ENCODE measurements at regions not wholly inside any gene's neighbourhood (a gene's known extent, or its start where the extent isn't known, plus 50 kb on each side); places are given as distances from the start of the nearest gene placed in this dataset.

DNA sequence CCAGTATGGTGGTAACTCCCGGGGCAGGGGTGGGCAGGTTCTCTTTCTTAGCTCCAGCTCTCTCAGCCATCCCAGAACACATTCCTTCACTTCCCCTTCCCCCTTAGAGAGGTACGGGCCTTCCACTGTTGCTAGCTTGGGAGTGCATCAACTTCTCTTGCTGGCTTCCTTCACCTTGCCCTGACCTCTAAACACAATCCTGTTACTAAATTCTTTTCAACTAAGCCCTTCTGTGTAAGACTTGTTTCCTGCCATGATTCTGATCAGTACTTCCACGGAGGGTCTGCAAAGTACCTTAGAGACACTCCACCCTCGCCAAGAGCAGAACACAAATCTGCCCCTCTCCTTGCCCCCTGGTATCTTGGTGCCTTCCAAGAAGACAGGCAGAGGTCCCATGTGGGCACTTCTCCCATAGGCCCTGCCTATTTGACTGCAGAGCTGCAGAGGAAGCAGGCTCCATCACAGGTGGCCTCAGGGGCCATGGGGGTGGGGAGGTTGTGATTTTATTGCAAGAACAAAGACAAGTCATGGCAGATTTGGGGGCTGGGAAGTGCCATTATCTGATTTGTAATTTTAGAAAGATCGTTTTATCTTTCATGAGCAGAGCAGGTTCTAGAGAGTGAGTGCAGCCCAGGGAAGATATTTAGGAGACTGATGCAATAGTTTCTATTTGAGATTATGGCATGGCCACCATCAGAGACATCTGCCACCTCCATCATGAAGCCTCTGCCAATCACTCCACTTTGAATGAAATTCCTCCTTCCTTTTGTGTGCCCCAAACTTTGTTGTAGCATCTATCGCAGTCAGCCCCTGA is 182.5 kb upstream of the JUN start (continued):
- TF ChIP-seq, protein P1, sequence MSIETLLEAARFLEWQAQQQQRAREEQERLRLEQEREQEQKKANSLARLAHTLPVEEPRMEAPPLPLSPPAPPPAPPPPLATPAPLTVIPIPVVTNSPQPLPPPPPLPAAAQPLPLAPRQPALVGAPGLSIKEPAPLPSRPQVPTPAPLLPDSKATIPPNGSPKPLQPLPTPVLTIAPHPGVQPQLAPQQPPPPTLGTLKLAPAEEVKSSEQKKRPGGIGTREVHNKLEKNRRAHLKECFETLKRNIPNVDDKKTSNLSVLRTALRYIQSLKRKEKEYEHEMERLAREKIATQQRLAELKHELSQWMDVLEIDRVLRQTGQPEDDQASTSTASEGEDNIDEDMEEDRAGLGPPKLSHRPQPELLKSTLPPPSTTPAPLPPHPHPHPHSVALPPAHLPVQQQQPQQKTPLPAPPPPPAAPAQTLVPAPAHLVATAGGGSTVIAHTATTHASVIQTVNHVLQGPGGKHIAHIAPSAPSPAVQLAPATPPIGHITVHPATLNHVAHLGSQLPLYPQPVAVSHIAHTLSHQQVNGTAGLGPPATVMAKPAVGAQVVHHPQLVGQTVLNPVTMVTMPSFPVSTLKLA (conservative IDR thresholded peaks at IDR 0.05): no peak
- TF ChIP-seq MBD2 (IDR thresholded peaks at IDR 0.05; ENCODE audit: borderline replicate concordance, low read depth) (no peak), HOXB6 (CRISPR knock-in tag; IDR thresholded peaks at IDR 0.05; ENCODE audit: borderline replicate concordance) (no peak), TSC22D4 (tag; IDR thresholded peaks at IDR 0.05) (no peak), SETDB1 (IDR thresholded peaks at IDR 0.05; ENCODE audit: low read length) (no peak), BHLHE40 (IDR thresholded peaks at IDR 0.05; ENCODE audit: low read length) (no peak), EHMT2 (IDR thresholded peaks at IDR 0.05) (no peak), ZBED1 (IDR thresholded peaks at IDR 0.05) (no peak), STAT5A (IDR thresholded peaks at IDR 0.05; ENCODE audit: borderline replicate concordance, low read length) (no peak), ESRRA (IDR thresholded peaks at IDR 0.05; ENCODE audit: borderline replicate concordance, low read depth) (peak; percentile 80), RCOR1 (IDR thresholded peaks at IDR 0.05; ENCODE audit: borderline replicate concordance in 1 of 2, low read depth in 2 of 2, low read length in 2 of 2) (0 out of 4 replicates have a peak, but pooled peaks of 1 of the 2 experiments have one; percentile 34), ZSCAN32 (CRISPR knock-in tag; IDR thresholded peaks at IDR 0.05) (no peak), ZFP36 (IDR thresholded peaks at IDR 0.05; ENCODE audit: low read depth, low read length, partially characterized antibody) (peak; percentile 43)
- TF ChIP-seq, protein P2, sequence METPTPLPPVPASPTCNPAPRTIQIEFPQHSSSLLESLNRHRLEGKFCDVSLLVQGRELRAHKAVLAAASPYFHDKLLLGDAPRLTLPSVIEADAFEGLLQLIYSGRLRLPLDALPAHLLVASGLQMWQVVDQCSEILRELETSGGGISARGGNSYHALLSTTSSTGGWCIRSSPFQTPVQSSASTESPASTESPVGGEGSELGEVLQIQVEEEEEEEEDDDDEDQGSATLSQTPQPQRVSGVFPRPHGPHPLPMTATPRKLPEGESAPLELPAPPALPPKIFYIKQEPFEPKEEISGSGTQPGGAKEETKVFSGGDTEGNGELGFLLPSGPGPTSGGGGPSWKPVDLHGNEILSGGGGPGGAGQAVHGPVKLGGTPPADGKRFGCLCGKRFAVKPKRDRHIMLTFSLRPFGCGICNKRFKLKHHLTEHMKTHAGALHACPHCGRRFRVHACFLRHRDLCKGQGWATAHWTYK (CRISPR knock-in tag; IDR thresholded peaks at IDR 0.05): no peak
- TF ChIP-seq, protein P3, sequence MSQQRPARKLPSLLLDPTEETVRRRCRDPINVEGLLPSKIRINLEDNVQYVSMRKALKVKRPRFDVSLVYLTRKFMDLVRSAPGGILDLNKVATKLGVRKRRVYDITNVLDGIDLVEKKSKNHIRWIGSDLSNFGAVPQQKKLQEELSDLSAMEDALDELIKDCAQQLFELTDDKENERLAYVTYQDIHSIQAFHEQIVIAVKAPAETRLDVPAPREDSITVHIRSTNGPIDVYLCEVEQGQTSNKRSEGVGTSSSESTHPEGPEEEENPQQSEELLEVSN (IDR thresholded peaks at IDR 0.05; ENCODE audit: borderline replicate concordance in 1 of 2, extremely low read depth in 1 of 2, insufficient read depth in 1 of 2, insufficient read length in 1 of 2, low read depth in 1 of 2, low read length in 1 of 2, poor library complexity in 1 of 2, severe bottlenecking in 1 of 2): no peak
- TF ChIP-seq, protein P4, sequence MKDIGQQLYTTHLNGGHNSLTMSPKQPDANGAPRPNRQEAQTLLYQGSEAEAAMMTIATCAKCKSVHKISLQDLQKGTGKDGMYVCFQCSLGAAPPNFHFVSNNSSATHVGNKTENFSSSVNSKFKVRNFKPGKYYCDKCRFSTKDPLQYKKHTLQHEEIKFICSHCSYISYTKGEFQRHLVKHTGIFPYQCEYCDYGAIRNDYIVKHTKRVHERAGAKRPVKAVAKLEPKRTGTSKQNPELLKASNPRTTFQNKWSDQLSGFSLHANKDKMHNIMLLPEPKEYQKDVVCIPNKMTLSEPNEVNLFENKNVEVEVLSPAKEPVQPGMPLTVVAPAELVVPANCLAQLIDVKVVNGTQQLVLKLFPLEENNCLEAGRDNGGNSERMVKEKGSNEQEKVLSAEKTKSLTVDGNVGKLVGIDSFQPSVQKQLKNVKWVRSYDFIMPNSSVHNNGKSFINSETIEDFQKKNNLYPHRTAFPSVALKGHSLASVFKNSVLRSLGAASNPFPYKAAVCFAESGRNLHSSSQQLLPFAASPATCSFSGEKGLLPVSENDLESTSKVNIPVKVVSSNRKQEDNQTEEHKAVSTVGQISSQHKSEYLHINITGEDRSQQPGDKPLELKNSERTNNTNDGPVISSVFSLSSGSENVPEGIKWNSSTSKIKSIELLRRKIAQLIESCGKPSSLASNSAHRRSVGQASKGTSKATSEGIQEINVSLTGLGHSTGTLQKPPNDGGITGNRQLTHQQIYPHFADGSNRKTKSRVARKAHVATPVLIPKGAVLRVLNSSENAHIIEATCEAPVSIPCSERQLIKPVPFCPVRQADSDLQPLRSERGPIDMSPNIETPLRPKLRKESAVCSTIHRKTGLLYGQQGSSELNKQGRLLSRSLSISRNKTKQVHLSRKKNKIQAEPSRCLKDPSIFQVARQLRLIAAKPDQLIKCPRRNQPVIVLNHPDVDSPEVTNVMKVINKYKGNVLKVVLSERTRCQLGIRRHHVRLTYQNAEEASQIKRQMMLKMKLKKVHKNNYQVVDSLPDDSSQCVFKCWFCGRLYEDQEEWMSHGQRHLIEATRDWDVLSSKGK (CRISPR knock-in tag; IDR thresholded peaks at IDR 0.05): no peak
- TF ChIP-seq, protein P5, sequence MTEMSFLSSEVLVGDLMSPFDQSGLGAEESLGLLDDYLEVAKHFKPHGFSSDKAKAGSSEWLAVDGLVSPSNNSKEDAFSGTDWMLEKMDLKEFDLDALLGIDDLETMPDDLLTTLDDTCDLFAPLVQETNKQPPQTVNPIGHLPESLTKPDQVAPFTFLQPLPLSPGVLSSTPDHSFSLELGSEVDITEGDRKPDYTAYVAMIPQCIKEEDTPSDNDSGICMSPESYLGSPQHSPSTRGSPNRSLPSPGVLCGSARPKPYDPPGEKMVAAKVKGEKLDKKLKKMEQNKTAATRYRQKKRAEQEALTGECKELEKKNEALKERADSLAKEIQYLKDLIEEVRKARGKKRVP (CRISPR knock-in tag; IDR thresholded peaks at IDR 0.05): peak; percentile 77
